Fibroblast of mammary gland (primary cell): ENCODE measurements at regions not wholly inside any gene's neighbourhood (a gene's known extent, or its start where the extent isn't known, plus 50 kb on each side); places are given as distances from the start of the nearest gene placed in this dataset.
"Not testable (repeated sequence)": the region's sequence is repeated elsewhere in the genome, so short reads cannot be mapped to it uniquely, and the experiment has no call there.

Experiments used
- DNase-seq: peaks from one replicate; pipeline ENCODE4 v3.0.0-alpha.2; 2010; ENCODE audit warnings: low read depth
- H3K4me3 ChIP-seq: 2 replicates; pipeline ENCODE4 v1.5.1; 2011; ENCODE audit warnings: low read depth, mild to moderate bottlenecking, low read length, moderate library complexity; ENCODE audit not compliant: control insufficient read depth
- TF ChIP-seq, protein P1 (sequence below): conservative IDR thresholded peaks from 2 replicates; pipeline ENCODE4 v1.5.1; 2011; ENCODE audit warnings: low read depth, low read length, inconsistent platforms; ENCODE audit not compliant: control insufficient read depth, insufficient read depth

- H3K4me3 ChIP-seq, result no peak overlapping the region
- no peak for DNase-seq
- TF ChIP-seq, protein P1, sequence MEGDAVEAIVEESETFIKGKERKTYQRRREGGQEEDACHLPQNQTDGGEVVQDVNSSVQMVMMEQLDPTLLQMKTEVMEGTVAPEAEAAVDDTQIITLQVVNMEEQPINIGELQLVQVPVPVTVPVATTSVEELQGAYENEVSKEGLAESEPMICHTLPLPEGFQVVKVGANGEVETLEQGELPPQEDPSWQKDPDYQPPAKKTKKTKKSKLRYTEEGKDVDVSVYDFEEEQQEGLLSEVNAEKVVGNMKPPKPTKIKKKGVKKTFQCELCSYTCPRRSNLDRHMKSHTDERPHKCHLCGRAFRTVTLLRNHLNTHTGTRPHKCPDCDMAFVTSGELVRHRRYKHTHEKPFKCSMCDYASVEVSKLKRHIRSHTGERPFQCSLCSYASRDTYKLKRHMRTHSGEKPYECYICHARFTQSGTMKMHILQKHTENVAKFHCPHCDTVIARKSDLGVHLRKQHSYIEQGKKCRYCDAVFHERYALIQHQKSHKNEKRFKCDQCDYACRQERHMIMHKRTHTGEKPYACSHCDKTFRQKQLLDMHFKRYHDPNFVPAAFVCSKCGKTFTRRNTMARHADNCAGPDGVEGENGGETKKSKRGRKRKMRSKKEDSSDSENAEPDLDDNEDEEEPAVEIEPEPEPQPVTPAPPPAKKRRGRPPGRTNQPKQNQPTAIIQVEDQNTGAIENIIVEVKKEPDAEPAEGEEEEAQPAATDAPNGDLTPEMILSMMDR, result no peak
These were observed 97.9 kb downstream of the ZNF92 start for GRCh38 chr7:65471587-65471986.

DNA sequence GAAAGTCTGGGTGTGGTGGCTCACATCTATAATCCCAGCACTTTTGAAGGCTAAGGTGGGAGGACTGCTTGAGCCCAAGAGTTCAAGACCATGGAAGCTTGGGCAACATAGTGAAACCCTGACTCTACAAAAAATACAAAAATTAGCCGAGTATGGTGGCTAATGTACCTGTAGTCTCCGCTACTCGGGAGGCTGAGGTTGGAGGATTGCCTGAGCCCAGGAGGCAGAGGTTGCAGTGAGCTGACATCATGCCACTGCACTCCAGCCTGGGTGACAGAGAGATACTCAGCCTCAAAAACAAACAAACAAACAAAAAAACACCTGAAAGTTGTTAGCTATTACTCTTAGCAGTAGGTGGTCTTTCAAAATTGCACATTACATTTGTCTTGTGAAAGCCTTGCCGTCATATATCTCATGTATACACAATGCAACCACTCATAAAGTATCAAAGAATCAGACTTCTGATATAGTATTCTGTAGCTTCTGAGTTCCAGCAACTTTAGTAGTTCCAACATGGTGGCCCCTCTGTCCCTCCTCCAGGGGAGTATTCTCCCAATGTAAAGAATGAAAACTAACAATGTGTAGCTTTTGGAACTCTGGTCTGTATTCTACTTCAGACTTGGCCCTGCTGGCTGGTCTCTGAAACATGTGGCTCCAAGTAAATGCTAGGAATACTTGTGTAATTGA lies 101.5 kb downstream of the ZNF92 start:
- TF ChIP-seq, protein P1, result no peak
- no peak for DNase-seq
- H3K4me3 ChIP-seq, result no peak overlapping the region

DNA sequence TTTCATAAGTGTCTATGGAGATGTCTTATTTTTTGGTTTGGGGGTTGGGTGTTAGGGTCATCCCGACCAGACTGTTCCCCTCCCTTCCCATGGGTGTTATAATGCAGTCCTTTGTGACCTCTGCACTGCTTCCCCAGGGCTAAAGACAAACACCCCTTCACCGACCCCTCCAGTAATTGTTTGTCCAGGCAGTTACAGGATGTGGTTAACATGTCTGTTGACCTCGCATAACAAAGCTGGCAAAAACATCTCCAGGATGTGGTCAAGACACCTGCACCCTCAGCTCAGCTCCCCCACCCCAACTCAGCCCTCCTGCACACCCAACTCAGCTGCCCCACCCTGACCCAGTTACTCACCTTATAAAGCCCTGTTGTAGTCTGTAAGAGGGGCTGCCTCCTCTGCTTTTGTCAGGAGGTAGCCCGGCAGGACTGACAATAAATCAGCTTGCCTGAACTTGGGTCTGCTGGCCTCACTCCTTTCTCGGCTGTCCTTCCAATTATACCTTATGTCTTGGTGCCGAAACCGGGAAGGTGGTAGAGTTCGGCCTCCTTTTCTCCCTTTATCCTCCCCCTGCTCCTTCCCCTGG lies 102.2 kb downstream of the ZNF92 start:
- DNase-seq, result no peak
- TF ChIP-seq, protein P1, result no peak

GRCh38 chr7:65477326-65477725 lies 103.7 kb downstream of the ZNF92 start:
- no peak overlapping the region for H3K4me3 ChIP-seq
- peak; percentile 5 for DNase-seq
- TF ChIP-seq, protein P1, result peak; percentile 24

More for the DNA sequence above, 102.2 kb downstream of the ZNF92 start:
- no peak overlapping the region for H3K4me3 ChIP-seq

- no peak overlapping the region for H3K4me3 ChIP-seq
- TF ChIP-seq, protein P1, result no peak
- no peak for DNase-seq
These were observed 115.7 kb downstream of the ZNF92 start for GRCh38 chr7:65489260-65489767.

GRCh38 chr7:65496697-65497096 lies 123.0 kb downstream of the ZNF92 start:
- not testable (repeated sequence) for H3K4me3 ChIP-seq, DNase-seq

- H3K4me3 ChIP-seq, result no peak overlapping the region
- TF ChIP-seq, protein P1, result no peak
- no peak for DNase-seq
These were observed 129.9 kb downstream of the ZNF92 start for GRCh38 chr7:65503434-65504152.

DNA sequence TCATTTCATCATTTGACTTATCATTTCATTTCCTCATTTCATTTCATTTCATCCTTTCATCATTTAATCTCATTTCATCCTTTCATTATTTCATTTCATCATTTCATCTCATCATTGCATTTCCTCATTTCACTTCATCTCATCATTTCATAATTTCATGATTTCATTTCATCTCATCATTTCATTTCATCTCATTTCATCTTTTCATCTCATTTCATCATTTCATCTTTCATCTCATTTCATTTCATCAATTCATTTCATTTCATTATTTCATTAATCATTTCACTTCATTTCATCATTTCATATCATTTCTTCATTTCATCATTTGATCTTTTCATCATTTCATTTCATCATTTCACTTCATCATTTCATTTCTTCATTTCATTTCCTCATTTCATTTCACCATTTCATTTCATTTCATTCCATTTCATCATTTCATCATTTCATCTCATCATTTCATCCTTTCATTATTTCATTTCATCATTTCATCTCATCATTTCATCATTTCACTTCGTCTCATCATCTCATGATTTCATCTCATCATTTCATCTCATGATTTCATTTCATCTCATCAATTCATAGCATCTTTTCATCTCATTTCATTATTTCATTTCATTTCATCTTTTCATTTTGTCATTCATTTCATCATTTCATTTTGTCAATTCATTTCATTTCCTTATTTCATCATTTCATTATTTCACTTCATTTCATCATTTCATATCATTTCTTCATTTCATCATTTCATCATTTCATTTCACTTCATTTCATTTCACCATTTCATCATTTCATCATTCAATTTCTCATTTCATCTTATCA lies 131.1 kb downstream of the ZNF92 start:
- not testable (repeated sequence) for H3K4me3 ChIP-seq, DNase-seq

GRCh38 chr7:65505320-65505633 lies 131.6 kb downstream of the ZNF92 start:
- not testable (repeated sequence) for H3K4me3 ChIP-seq, DNase-seq
